ENCODE measurements at regions not wholly inside any gene's neighbourhood (a gene's known extent, or its start where the extent isn't known, plus 50 kb on each side); places are given as distances from the start of the nearest gene placed in this dataset.

GRCh38 chrX:141969706-141970105 lies 66.0 kb downstream of the MAGEC1 start:
- no peak overlapping the region for H2AFZ ChIP-seq (ENCODE audit: low read length)
- H3K79me1 ChIP-seq (ENCODE audit: insufficient read depth, low read depth, low read length, poor library complexity, severe bottlenecking): no peaks in the 10 kb centered on the region
- H4K91ac ChIP-seq (ENCODE audit: insufficient read length, low read depth, low read length): no peak overlapping the region
- H3K79me2 ChIP-seq (ENCODE audit: insufficient read depth, low read length): no peaks in the 10 kb centered on the region
- peaks cover 5% of the 10 kb centered on the region for H3K9me3 ChIP-seq (ENCODE audit: control insufficient read depth, low read depth, low read length)
- no peak overlapping the region for H2AK5ac ChIP-seq (ENCODE audit: insufficient read length, low read length)
- Mint-ChIP-seq H3K27me3 (ENCODE audit: low read depth) (no peaks in the 10 kb centered on the region), H3K36me3 (ENCODE audit: insufficient read depth in 1 of 3, low read depth in 3 of 3) (peaks cover 2 to 6% (median 2%) of the 10 kb centered on the region in 3 experiments; a peak in 6 of 7 replicates), H3K4me1 (no peaks in the 10 kb centered on the region), H3K27ac (no peak overlapping the region), H3K9me3 (peaks cover 59 to 65% of the 10 kb centered on the region in 2 experiments), H3K4me3 (no peak overlapping the region)
- no peak overlapping the region for H3K4me2 ChIP-seq (ENCODE audit: insufficient read depth, insufficient read length, low read length)
- H3K23ac ChIP-seq (ENCODE audit: insufficient read length, low read depth, low read length): no peak overlapping the region
- no peak overlapping the region for H2BK12ac ChIP-seq (ENCODE audit: insufficient read length, low read depth, low read length)
- no peak overlapping the region for H2BK5ac ChIP-seq (ENCODE audit: insufficient read length, low read length)
- no peaks in the 10 kb centered on the region for H3K4me1 ChIP-seq (ENCODE audit: insufficient read depth, low read length)
- no peak overlapping the region for H3K27ac ChIP-seq (ENCODE audit: insufficient read length, low read depth, low read length)
- no peak for DNase-seq
- no peak overlapping the region for H3K4ac ChIP-seq (ENCODE audit: low read depth, low read length)
- H3T11ph ChIP-seq (ENCODE audit: low read length): no peak overlapping the region
- H3K23me2 ChIP-seq (ENCODE audit: insufficient read length, low read depth, low read length, poor library complexity, severe bottlenecking): no peaks in the 10 kb centered on the region
- no peak overlapping the region for H4K8ac ChIP-seq (replicated peaks; ENCODE audit: insufficient read length, low read depth, low read length)
- no peak overlapping the region for H2BK120ac ChIP-seq (ENCODE audit: low read depth, low read length, poor library complexity, severe bottlenecking)
- no peak for TF ChIP-seq CTCF (conservative IDR thresholded peaks at IDR 0.05)
- no peak overlapping the region for H3K9ac ChIP-seq (ENCODE audit: extremely low read depth, insufficient read length, low read length)
- H3K14ac ChIP-seq (ENCODE audit: insufficient read depth, low read length): no peak overlapping the region
- H3K56ac ChIP-seq (ENCODE audit: insufficient read length, low read depth, low read length): no peak overlapping the region
- H2BK20ac ChIP-seq (ENCODE audit: low read depth, low read length, poor library complexity, severe bottlenecking): no peak overlapping the region
- H3K27me3 ChIP-seq (ENCODE audit: insufficient read depth, low read length): no peaks in the 10 kb centered on the region
- H3K18ac ChIP-seq (ENCODE audit: insufficient read length, low read depth, low read length): no peak overlapping the region
- H4K5ac ChIP-seq (ENCODE audit: insufficient read length, low read depth, low read length): no peak overlapping the region
- no peak overlapping the region for H2BK15ac ChIP-seq (ENCODE audit: low read depth, low read length)
- no peaks in the 10 kb centered on the region for H4K20me1 ChIP-seq (ENCODE audit: control insufficient read depth, insufficient read depth, insufficient read length)

Measured in H9 (cell line).